Heart left ventricle (tissue), 13 donors: ENCODE measurements at regions not wholly inside any gene's neighbourhood (a gene's known extent, or its start where the extent isn't known, plus 50 kb on each side); places are given as distances from the start of the nearest gene placed in this dataset.

Source experiments
- CTCF ChIP-seq, 12 donors: fragments of 200-600 bp; sonication (generic) in 4 of 12; IDR thresholded peaks; one replicate each; pipeline versions ENCODE4 v1.5.0 to v1.8.0; 2018 to 2022; ENCODE audit warnings: antibody characterized with exemption in 12 of 12, mild to moderate bottlenecking in 5 of 12
- POLR2A ChIP-seq, 2 donors: fragments of 450-650 bp; IDR thresholded peaks; one replicate each; pipeline ENCODE4 v1.6.1; 2017; ENCODE audit warnings: antibody characterized with exemption in 2 of 2, mild to moderate bottlenecking in 2 of 2, moderate library complexity in 2 of 2
- donor health status: ischemic (EF 13 %, LVEDD 7.1; RV severe dilation, severe dysfunction).
- donor health status: DM: no; HTN: yes; CAD: no.
- donor health status: DM: no; HTN: no; CAD: no.
- donor health status: ischemic (EF 25% LVEDD 6.9; RV normal size, moderate dysfunction).
- donor health status: ischemic (EF 25% LVEDD 5.7; RV mildly dilated, moderate dysfunction).
- donor health status: ischemic (EF 35%, LVEDD 5.7; RV mildly dilated, moderate dysfunction).
- donor health status: nonischemic (EF 11% LVEDD 7.7; RV severe dilation, severe dysfunction).
- donor health status: DM: yes; HTN: yes; CAD: no.
- donor health status: PGD.
- donor health status: ischemic (EF 29% LVEDD 5.4; RV normal size, mild dysfunction).
- donor health status: nonischemic (EF 23%, LVEDD 6.1; RV moderate dilation, normal function).

- TF ChIP-seq CTCF (IDR thresholded peaks at IDR 0.05) (no peak), POLR2A (IDR thresholded peaks at IDR 0.05) (no peak)
These were observed 540.1 kb downstream of the NTRK3 start for GRCh38 chr15:87716422-87716821.
